NCI-H187 (cell line): ENCODE measurements at regions not wholly inside any gene's neighbourhood (a gene's known extent, or its start where the extent isn't known, plus 50 kb on each side); places are given as distances from the start of the nearest gene placed in this dataset.
"Not testable (repeated sequence)": the region's sequence is repeated elsewhere in the genome, so short reads cannot be mapped to it uniquely, and the experiment has no call there.

Source experiments
- DNase-seq, 2 experiments: peaks; one replicate each; lab custom pipeline; 2025; lab: John Stamatoyannopoulos, UW

GRCh38 chr12:4822572-4822971 is 87.1 kb upstream of the KCNA1 start:
- DNase-seq, result no peak

- no peak for DNase-seq
These were observed 85.3 kb upstream of the KCNA1 start for GRCh38 chr12:4824380-4824779.

GRCh38 chr12:4825011-4825858 is 84.5 kb upstream of the KCNA1 start:
- DNase-seq, result no peak

GRCh38 chr12:4826909-4827308 is 82.8 kb upstream of the KCNA1 start:
- no peak for DNase-seq

GRCh38 chr12:4828176-4828575 is 81.5 kb upstream of the KCNA1 start:
- no peak for DNase-seq

- DNase-seq, result no peak
These were observed 80.4 kb upstream of the KCNA1 start for GRCh38 chr12:4829161-4829792.

- DNase-seq, result peak in 1 of 2 experiments; percentile 66
These were observed 79.9 kb upstream of the KCNA1 start for GRCh38 chr12:4829793-4830162.

- DNase-seq, result no peak
These were observed 79.0 kb upstream of the KCNA1 start for GRCh38 chr12:4830556-4831210.

- DNase-seq, result no peak
These were observed 76.7 kb upstream of the KCNA1 start for GRCh38 chr12:4833053-4833452.

- no peak for DNase-seq
These were observed 76.2 kb upstream of the KCNA1 start for GRCh38 chr12:4833524-4833923.

GRCh38 chr12:4842401-4842800 is 67.3 kb upstream of the KCNA1 start:
- DNase-seq, result not testable (repeated sequence)

- DNase-seq, result no peak
These were observed 65.8 kb upstream of the KCNA1 start for GRCh38 chr12:4843907-4844306.

GRCh38 chr12:4847713-4848112 is 62.0 kb upstream of the KCNA1 start:
- no peak for DNase-seq

- no peak for DNase-seq
These were observed 60.6 kb upstream of the KCNA1 start for GRCh38 chr12:4849115-4849541.

- DNase-seq, result no peak
These were observed 59.8 kb upstream of the KCNA1 start for GRCh38 chr12:4849795-4850345.

GRCh38 chr12:4850857-4851380 is 58.8 kb upstream of the KCNA1 start:
- no peak for DNase-seq

- DNase-seq, result no peak
These were observed 57.4 kb upstream of the KCNA1 start for GRCh38 chr12:4852308-4852707.

- DNase-seq, result no peak
These were observed 56.8 kb upstream of the KCNA1 start for GRCh38 chr12:4852911-4853310.

GRCh38 chr12:4855121-4855924 is 54.4 kb upstream of the KCNA1 start:
- DNase-seq, result peak; percentile 17 to 63

GRCh38 chr12:4856596-4856995 is 53.1 kb upstream of the KCNA1 start:
- DNase-seq, result no peak

- peak; percentile 49 to 84 for DNase-seq
These were observed 52.0 kb upstream of the KCNA1 start for GRCh38 chr12:4857472-4858291.
